ENCODE measurements at regions not wholly inside any gene's neighbourhood (a gene's known extent, or its start where the extent isn't known, plus 50 kb on each side); places are given as distances from the start of the nearest gene placed in this dataset.

DNA sequence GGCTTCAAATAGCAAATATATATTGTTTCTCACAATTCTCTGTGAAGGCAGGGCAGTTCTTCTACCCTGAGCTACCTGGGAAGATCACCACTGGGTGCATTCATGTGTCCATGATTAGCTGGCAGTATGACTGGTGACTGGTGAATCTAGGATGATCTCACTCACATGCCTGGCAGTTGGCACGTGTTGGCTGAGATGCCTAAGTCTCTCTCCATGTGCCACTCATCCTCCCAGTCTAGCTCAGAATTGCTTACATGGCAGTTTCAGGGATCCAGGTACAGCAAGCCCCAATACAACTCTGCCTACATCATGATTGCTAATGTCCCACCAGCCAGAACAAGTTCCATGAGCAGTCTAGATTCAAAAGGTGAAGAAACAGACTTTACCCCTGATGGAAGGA is 346.8 kb upstream of the CNR1 start:
- no peaks in the 10 kb centered on the region for H3K36me3 ChIP-seq (ENCODE audit: insufficient read depth)
- H3K9me2 ChIP-seq (ENCODE audit: insufficient read depth), result 0 out of 2 replicates have a peak, but pooled peaks cover 4% of the 10 kb centered on the region
- no peaks in the 10 kb centered on the region for H3K4me1 ChIP-seq (ENCODE audit: insufficient read depth)
- no peaks in the 10 kb centered on the region for H3K79me2 ChIP-seq (replicated peaks; ENCODE audit: insufficient read depth)
- no peaks in the 10 kb centered on the region for H3K27me3 ChIP-seq (ENCODE audit: insufficient read depth)
- no peaks in the 10 kb centered on the region for H3F3A ChIP-seq (replicated peaks; ENCODE audit: low read depth)
- Mint-ChIP-seq H3K27ac (no peak overlapping the region), H3K4me3 (no peak overlapping the region), H3K9me3 (peaks cover 11% of the 10 kb centered on the region; the same call in 2 of the 3 replicates), H3K27me3 (ENCODE audit: insufficient read depth, low read depth, poor library complexity) (no peaks in the 10 kb centered on the region), H3K4me1 (no peaks in the 10 kb centered on the region), H3K36me3 (ENCODE audit: low read depth) (0 out of 3 replicates have a peak, but pooled peaks cover 3% of the 10 kb centered on the region)
- DNase-seq (ENCODE audit: low spot score) (no peak), ATAC-seq (no peak)
- TF ChIP-seq JUNB (IDR thresholded peaks at IDR 0.05; ENCODE audit: unreplicated experiment), result no peak
- TF ChIP-seq, protein P1, sequence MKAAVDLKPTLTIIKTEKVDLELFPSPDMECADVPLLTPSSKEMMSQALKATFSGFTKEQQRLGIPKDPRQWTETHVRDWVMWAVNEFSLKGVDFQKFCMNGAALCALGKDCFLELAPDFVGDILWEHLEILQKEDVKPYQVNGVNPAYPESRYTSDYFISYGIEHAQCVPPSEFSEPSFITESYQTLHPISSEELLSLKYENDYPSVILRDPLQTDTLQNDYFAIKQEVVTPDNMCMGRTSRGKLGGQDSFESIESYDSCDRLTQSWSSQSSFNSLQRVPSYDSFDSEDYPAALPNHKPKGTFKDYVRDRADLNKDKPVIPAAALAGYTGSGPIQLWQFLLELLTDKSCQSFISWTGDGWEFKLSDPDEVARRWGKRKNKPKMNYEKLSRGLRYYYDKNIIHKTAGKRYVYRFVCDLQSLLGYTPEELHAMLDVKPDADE (IDR thresholded peaks at IDR 0.05), result no peak
- no peak for TF ChIP-seq EZH2phosphoT487 (IDR thresholded peaks at IDR 0.05; ENCODE audit: unreplicated experiment)
- no peak for TF ChIP-seq STAT1 (IDR thresholded peaks at IDR 0.05; ENCODE audit: unreplicated experiment)
- no peak for TF ChIP-seq ZNF114 (CRISPR knock-in tag; IDR thresholded peaks at IDR 0.05)
- H3K4me2 ChIP-seq, result no peak overlapping the region
- no peak overlapping the region for H2AFZ ChIP-seq
- no peak overlapping the region for H3K4me3 ChIP-seq
- no peaks in the 10 kb centered on the region for H4K20me1 ChIP-seq (replicated peaks; ENCODE audit: insufficient read depth)
- no peak overlapping the region for H3K27ac ChIP-seq (ENCODE audit: low read depth)

DNA sequence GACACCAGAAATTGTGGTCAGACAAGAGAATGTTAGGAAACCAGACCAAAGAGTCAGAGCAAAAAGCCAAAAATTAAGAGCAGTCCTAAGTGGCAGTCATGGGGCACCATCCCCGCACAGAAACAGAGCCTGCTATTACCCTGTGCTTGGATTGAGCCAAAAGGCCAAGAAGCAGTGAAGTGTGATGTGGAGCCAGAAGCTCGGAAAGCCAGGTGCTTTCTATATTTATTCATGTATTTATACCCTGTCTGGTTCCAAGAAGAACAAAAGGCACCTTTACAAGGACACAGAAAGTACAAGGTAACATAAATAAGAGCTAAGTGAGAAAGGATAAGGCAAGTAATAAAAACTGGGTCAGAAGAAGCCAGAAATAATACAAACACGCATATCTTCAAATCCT is 336.2 kb upstream of the CNR1 start:
- no peak overlapping the region for H3K27ac ChIP-seq (ENCODE audit: low read depth)
- H3K9me2 ChIP-seq (ENCODE audit: insufficient read depth), result no peaks in the 10 kb centered on the region
- no peak overlapping the region for H2AFZ ChIP-seq
- H3K36me3 ChIP-seq (ENCODE audit: insufficient read depth), result no peaks in the 10 kb centered on the region; the same call in 1 of the 2 replicates
- no peaks in the 10 kb centered on the region for H3F3A ChIP-seq (replicated peaks; ENCODE audit: low read depth)
- ATAC-seq (no peak), DNase-seq (ENCODE audit: low spot score) (no peak)
- no peaks in the 10 kb centered on the region for H3K27me3 ChIP-seq (ENCODE audit: insufficient read depth)
- no peak overlapping the region for H3K27ac Mint-ChIP-seq
- peaks cover 1% of the 10 kb centered on the region for H3K27me3 Mint-ChIP-seq (ENCODE audit: insufficient read depth, low read depth, poor library complexity)
- H3K4me2 ChIP-seq, result no peak overlapping the region
- no peaks in the 10 kb centered on the region for H3K4me1 ChIP-seq (ENCODE audit: insufficient read depth)
- no peaks in the 10 kb centered on the region for H4K20me1 ChIP-seq (replicated peaks; ENCODE audit: insufficient read depth)
- no peak overlapping the region for H3K4me3 Mint-ChIP-seq
- H3K4me3 ChIP-seq, result no peak overlapping the region
- H3K9me3 Mint-ChIP-seq, result peaks cover 6% of the 10 kb centered on the region; the same call in 2 of the 3 replicates
- H3K79me2 ChIP-seq (replicated peaks; ENCODE audit: insufficient read depth), result no peaks in the 10 kb centered on the region
- H3K4me1 Mint-ChIP-seq, result no peaks in the 10 kb centered on the region
- H3K36me3 Mint-ChIP-seq (ENCODE audit: low read depth), result peaks cover 3% of the 10 kb centered on the region; the same call in 2 of the 3 replicates
- TF ChIP-seq ZNF114 (CRISPR knock-in tag; IDR thresholded peaks at IDR 0.05) (no peak), POLR2AphosphoS5 (IDR thresholded peaks at IDR 0.05; ENCODE audit: low read depth) (no peak), CREB1 (CRISPR knock-in tag; IDR thresholded peaks at IDR 0.05; ENCODE audit: low read depth) (no peak), ZNF331 (CRISPR knock-in tag; IDR thresholded peaks at IDR 0.05; ENCODE audit: low read depth) (no peak), JUNB (IDR thresholded peaks at IDR 0.05; ENCODE audit: unreplicated experiment) (no peak), NANOG (IDR thresholded peaks at IDR 0.05; ENCODE audit: borderline replicate concordance) (no peak), STAT1 (IDR thresholded peaks at IDR 0.05; ENCODE audit: unreplicated experiment) (no peak)
- TF ChIP-seq, protein P2, sequence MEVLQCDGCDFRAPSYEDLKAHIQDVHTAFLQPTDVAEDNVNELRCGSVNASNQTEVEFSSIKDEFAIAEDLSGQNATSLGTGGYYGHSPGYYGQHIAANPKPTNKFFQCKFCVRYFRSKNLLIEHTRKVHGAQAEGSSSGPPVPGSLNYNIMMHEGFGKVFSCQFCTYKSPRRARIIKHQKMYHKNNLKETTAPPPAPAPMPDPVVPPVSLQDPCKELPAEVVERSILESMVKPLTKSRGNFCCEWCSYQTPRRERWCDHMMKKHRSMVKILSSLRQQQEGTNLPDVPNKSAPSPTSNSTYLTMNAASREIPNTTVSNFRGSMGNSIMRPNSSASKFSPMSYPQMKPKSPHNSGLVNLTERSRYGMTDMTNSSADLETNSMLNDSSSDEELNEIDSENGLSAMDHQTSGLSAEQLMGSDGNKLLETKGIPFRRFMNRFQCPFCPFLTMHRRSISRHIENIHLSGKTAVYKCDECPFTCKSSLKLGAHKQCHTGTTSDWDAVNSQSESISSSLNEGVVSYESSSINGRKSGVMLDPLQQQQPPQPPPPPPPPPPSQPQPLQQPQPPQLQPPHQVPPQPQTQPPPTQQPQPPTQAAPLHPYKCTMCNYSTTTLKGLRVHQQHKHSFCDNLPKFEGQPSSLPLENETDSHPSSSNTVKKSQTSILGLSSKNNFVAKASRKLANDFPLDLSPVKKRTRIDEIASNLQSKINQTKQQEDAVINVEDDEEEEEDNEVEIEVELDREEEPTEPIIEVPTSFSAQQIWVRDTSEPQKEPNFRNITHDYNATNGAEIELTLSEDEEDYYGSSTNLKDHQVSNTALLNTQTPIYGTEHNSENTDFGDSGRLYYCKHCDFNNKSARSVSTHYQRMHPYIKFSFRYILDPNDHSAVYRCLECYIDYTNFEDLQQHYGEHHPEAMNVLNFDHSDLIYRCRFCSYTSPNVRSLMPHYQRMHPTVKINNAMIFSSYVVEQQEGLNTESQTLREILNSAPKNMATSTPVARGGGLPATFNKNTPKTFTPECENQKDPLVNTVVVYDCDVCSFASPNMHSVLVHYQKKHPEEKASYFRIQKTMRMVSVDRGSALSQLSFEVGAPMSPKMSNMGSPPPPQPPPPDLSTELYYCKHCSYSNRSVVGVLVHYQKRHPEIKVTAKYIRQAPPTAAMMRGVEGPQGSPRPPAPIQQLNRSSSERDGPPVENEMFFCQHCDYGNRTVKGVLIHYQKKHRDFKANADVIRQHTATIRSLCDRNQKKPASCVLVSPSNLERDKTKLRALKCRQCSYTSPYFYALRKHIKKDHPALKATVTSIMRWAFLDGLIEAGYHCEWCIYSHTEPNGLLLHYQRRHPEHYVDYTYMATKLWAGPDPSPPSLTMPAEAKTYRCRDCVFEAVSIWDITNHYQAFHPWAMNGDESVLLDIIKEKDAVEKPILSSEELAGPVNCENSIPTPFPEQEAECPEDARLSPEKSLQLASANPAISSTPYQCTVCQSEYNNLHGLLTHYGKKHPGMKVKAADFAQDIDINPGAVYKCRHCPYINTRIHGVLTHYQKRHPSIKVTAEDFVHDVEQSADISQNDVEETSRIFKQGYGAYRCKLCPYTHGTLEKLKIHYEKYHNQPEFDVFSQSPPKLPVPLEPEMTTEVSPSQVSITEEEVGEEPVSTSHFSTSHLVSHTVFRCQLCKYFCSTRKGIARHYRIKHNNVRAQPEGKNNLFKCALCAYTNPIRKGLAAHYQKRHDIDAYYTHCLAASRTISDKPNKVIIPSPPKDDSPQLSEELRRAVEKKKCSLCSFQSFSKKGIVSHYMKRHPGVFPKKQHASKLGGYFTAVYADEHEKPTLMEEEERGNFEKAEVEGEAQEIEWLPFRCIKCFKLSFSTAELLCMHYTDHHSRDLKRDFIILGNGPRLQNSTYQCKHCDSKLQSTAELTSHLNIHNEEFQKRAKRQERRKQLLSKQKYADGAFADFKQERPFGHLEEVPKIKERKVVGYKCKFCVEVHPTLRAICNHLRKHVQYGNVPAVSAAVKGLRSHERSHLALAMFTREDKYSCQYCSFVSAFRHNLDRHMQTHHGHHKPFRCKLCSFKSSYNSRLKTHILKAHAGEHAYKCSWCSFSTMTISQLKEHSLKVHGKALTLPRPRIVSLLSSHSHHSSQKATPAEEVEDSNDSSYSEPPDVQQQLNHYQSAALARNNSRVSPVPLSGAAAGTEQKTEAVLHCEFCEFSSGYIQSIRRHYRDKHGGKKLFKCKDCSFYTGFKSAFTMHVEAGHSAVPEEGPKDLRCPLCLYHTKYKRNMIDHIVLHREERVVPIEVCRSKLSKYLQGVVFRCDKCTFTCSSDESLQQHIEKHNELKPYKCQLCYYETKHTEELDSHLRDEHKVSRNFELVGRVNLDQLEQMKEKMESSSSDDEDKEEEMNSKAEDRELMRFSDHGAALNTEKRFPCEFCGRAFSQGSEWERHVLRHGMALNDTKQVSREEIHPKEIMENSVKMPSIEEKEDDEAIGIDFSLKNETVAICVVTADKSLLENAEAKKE (CRISPR knock-in tag; IDR thresholded peaks at IDR 0.05), result no peak
- TF ChIP-seq, protein P3, sequence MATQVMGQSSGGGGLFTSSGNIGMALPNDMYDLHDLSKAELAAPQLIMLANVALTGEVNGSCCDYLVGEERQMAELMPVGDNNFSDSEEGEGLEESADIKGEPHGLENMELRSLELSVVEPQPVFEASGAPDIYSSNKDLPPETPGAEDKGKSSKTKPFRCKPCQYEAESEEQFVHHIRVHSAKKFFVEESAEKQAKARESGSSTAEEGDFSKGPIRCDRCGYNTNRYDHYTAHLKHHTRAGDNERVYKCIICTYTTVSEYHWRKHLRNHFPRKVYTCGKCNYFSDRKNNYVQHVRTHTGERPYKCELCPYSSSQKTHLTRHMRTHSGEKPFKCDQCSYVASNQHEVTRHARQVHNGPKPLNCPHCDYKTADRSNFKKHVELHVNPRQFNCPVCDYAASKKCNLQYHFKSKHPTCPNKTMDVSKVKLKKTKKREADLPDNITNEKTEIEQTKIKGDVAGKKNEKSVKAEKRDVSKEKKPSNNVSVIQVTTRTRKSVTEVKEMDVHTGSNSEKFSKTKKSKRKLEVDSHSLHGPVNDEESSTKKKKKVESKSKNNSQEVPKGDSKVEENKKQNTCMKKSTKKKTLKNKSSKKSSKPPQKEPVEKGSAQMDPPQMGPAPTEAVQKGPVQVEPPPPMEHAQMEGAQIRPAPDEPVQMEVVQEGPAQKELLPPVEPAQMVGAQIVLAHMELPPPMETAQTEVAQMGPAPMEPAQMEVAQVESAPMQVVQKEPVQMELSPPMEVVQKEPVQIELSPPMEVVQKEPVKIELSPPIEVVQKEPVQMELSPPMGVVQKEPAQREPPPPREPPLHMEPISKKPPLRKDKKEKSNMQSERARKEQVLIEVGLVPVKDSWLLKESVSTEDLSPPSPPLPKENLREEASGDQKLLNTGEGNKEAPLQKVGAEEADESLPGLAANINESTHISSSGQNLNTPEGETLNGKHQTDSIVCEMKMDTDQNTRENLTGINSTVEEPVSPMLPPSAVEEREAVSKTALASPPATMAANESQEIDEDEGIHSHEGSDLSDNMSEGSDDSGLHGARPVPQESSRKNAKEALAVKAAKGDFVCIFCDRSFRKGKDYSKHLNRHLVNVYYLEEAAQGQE (IDR thresholded peaks at IDR 0.05; ENCODE audit: unreplicated experiment), result no peak
